Endothelial cell of umbilical vein (primary cell): ENCODE measurements at regions not wholly inside any gene's neighbourhood (a gene's known extent, or its start where the extent isn't known, plus 50 kb on each side); places are given as distances from the start of the nearest gene placed in this dataset.

Experiments
- BruUV-seq: library from RNA; stranded (reverse); fragments of 400-500 nt; replicated peaks from 2 replicates; lab custom pipeline; 2021; lab: Mats Ljungman, UMichigan
- CTCF ChIA-PET: fragments of 300-600, 350-600 bp; sonication (Branson Sonifier 250); formaldehyde crosslinking; loops from one replicate; lab custom pipeline; 2021; ENCODE audit warnings: antibody characterized with exemption, inconsistent platforms; lab: Charles Lee
- POLR2A ChIA-PET: fragments of 300-600, 350-600 bp; sonication (Branson Sonifier 250); formaldehyde crosslinking; loops from one replicate; lab custom pipeline; 2021; ENCODE audit warnings: antibody characterized with exemption, inconsistent platforms; lab: Charles Lee
- DNase-seq: peaks from one replicate; pipeline ENCODE4 v3.0.0-alpha.2; 2011; ENCODE audit warnings: low read depth, low spot score
- FAIRE-seq: peaks from 2 replicates; lab custom pipeline; 2011; peaks lifted over from hg19 to GRCh38; lab: Jason Lieb, UNC
- H2AFZ ChIP-seq: 2 replicates; pipeline ENCODE4 v1.6.0; 2012; ENCODE audit warnings: low read depth, low read length, control low read depth, inconsistent platforms
- H3K27ac ChIP-seq: 2 replicates; pipeline ENCODE4 v1.5.1; 2011; ENCODE audit warnings: low read depth, mild to moderate bottlenecking, control low read depth, low read length, moderate library complexity; ENCODE audit not compliant: insufficient read depth
- H3K27me3 ChIP-seq, 2 experiments: 2 replicates each; pipeline versions ENCODE4 v1.6.0 to v1.6.1; 2011; ENCODE audit warnings: low read length in 2 of 2, mixed read lengths in 1 of 2; ENCODE audit not compliant: control insufficient read depth in 2 of 2, insufficient read depth in 2 of 2
- H3K36me3 ChIP-seq, 2 experiments: 2 replicates in 1 of 2; 3 replicates in 1 of 2; pipeline ENCODE4 v1.5.1; 2011; ENCODE audit warnings: low read length in 2 of 2, mild to moderate bottlenecking in 1 of 2, moderate library complexity in 1 of 2; ENCODE audit not compliant: control insufficient read depth in 2 of 2, insufficient read depth in 2 of 2; ENCODE audit errors: extremely low read depth in 1 of 2
- H3K4me1 ChIP-seq: 3 replicates; pipeline ENCODE4 v1.5.1; 2011; ENCODE audit warnings: mild to moderate bottlenecking, low read length; ENCODE audit not compliant: control insufficient read depth, insufficient read depth; ENCODE audit errors: extremely low read depth
- H3K4me2 ChIP-seq: 2 replicates; pipeline ENCODE4 v1.6.1; 2011; ENCODE audit warnings: low read length, control low read depth, mixed read lengths; ENCODE audit not compliant: insufficient read depth
- H3K4me3 ChIP-seq, 3 experiments: fragments of 200-600 bp in 1 of 3; sonication (generic), shearing (Covaris generic) in 1 of 3; replicated peaks in 1 of 3; 2 replicates each; pipeline ENCODE4 v1.5.1; 2011 to 2016; ENCODE audit warnings: control low read depth in 3 of 3, low read length in 3 of 3, mild to moderate bottlenecking in 2 of 3, inconsistent platforms in 1 of 3, low read depth in 1 of 3, moderate library complexity in 1 of 3; ENCODE audit not compliant: insufficient read depth in 1 of 3
- H3K79me2 ChIP-seq: 2 replicates; pipeline ENCODE4 v1.6.0; 2012; ENCODE audit warnings: low read length, inconsistent platforms; ENCODE audit not compliant: control insufficient read depth, insufficient read depth
- H3K9ac ChIP-seq: replicated peaks from 2 replicates; pipeline ENCODE3; 2011; ENCODE audit warnings: low read length, control low read depth; ENCODE audit not compliant: insufficient read depth; ENCODE audit errors: extremely low read depth
- H3K9me1 ChIP-seq: replicated peaks from 3 replicates; pipeline ENCODE4 v1.6.0; 2011; ENCODE audit warnings: mild to moderate bottlenecking, low read length; ENCODE audit not compliant: control insufficient read depth, insufficient read depth; ENCODE audit errors: extremely low read depth
- H3K9me3 ChIP-seq: replicated peaks from 2 replicates; pipeline ENCODE4 v1.5.1; 2012; ENCODE audit warnings: low read length, inconsistent platforms; ENCODE audit not compliant: control insufficient read depth, insufficient read depth
- H4K20me1 ChIP-seq: replicated peaks from 2 replicates; pipeline ENCODE3; 2011; ENCODE audit warnings: mild to moderate bottlenecking, low read length; ENCODE audit not compliant: control insufficient read depth, insufficient read depth; ENCODE audit errors: extremely low read depth
- CTCF ChIP-seq, 2 donors: IDR thresholded peaks; 1 replicate in 1 of 2; 2 replicates in 1 of 2; pipeline ENCODE4 v1.5.1; 2011; ENCODE audit warnings: low read length in 2 of 2, mild to moderate bottlenecking in 2 of 2, moderate library complexity in 2 of 2, control low read depth in 1 of 2, inconsistent platforms in 1 of 2, low read depth in 1 of 2; ENCODE audit not compliant: insufficient read depth in 1 of 2; ENCODE audit errors: extremely low read depth in 1 of 2
- EZH2 ChIP-seq: IDR thresholded peaks from 2 replicates; pipeline ENCODE4 v1.6.1; 2012; ENCODE audit warnings: borderline replicate concordance, low read depth, mild to moderate bottlenecking, moderate library complexity, low read length, inconsistent platforms; ENCODE audit not compliant: severe bottlenecking
- FOS ChIP-seq: IDR thresholded peaks from 2 replicates; pipeline ENCODE4 v1.6.1; 2011; ENCODE audit warnings: mild to moderate bottlenecking, low read length, moderate library complexity, borderline replicate concordance; ENCODE audit not compliant: insufficient read depth
- GATA2 ChIP-seq: IDR thresholded peaks from 2 replicates; pipeline ENCODE4 v1.7.0; 2011; ENCODE audit warnings: low read depth, mild to moderate bottlenecking, moderate library complexity, mixed read lengths, low read length; ENCODE audit not compliant: insufficient read length, insufficient read depth
- JUN ChIP-seq: IDR thresholded peaks from 2 replicates; pipeline ENCODE4 v1.6.1; 2011; ENCODE audit warnings: borderline replicate concordance, low read depth; ENCODE audit not compliant: insufficient read length, insufficient read depth
- MAX ChIP-seq: IDR thresholded peaks from 2 replicates; pipeline ENCODE4 v1.6.1; 2011; ENCODE audit not compliant: insufficient read depth, insufficient read length
- MYC ChIP-seq: IDR thresholded peaks from one replicate; pipeline ENCODE4 v1.6.1; 2011; ENCODE audit warnings: mild to moderate bottlenecking, low read depth, low read length
- POLR2A ChIP-seq: IDR thresholded peaks from 2 replicates; pipeline ENCODE4 v1.6.1; 2012; ENCODE audit warnings: low read depth, mild to moderate bottlenecking, control low read depth, low read length
- POLR2AphosphoS5 ChIP-seq: IDR thresholded peaks from 2 replicates; pipeline ENCODE4 v1.6.1; 2012; ENCODE audit warnings: low read depth, mild to moderate bottlenecking, control low read depth, low read length, moderate library complexity; ENCODE audit not compliant: insufficient read depth
- dilution Hi-C: fragments of 300-500 bp; cut with MboI; formaldehyde crosslinking; loops from one replicate; pipeline ENCODE4 v1.15.0; 2019; ENCODE audit warnings: low sequenced_read_pairs; ENCODE audit not compliant: extremely low pct_ligation_motif_present
- intact Hi-C: fragments of 100-400 bp; cut with micrococcal nuclease; formaldehyde crosslinking; loops from one replicate; pipeline ENCODE4 v1.10.0; 2022

- dilution Hi-C loops (no loop called here), intact Hi-C loops (no loop called here)
- no TSS peak for BruUV-seq
Measured at GRCh38 chr7:118671149-118671548, 446.6 kb downstream of the ANKRD7 start.

GRCh38 chr7:118684796-118685195, 460.3 kb downstream of the ANKRD7 start:
- Histone ChIP-seq H3K79me2 (no peaks in the 10 kb centered on the region), H3K4me1 (no peaks in the 10 kb centered on the region), H3K9me3 (no peaks in the 10 kb centered on the region), H3K27me3 (no peaks in the 10 kb centered on the region), H2AFZ (no peak overlapping the region), H3K4me3 (no peak overlapping the region), H3K4me2 (no peak overlapping the region), H3K9ac (no peak overlapping the region), H4K20me1 (no peaks in the 10 kb centered on the region), H3K36me3 (no peaks in the 10 kb centered on the region), H3K9me1 (no peaks in the 10 kb centered on the region), H3K27ac (no peak overlapping the region)
- BruUV-seq, result no TSS peak
- TF ChIP-seq GATA2 (no peak), FOS (no peak), CTCF (IDR thresholded peaks at IDR 0.05; ENCODE audit: extremely low read depth in 1 of 2, insufficient read depth in 1 of 2, low read depth in 1 of 2, low read length in 2 of 2) (no peak), JUN (no peak), MYC (no peak), EZH2 (no peak), POLR2AphosphoS5 (no peak), MAX (no peak), POLR2A (no peak)
- dilution Hi-C loops (no loop called here), intact Hi-C loops (no loop called here)
- ChIA-PET POLR2A (no interaction called here), CTCF (no interaction called here)
- FAIRE-seq (no peak), DNase-seq (no peak)

More at GRCh38 chr7:118671149-118671548, 446.6 kb downstream of the ANKRD7 start:
- no peaks in the 10 kb centered on the region for H3K4me1 ChIP-seq
- no peak overlapping the region for H3K4me2 ChIP-seq
- ChIA-PET CTCF (no interaction called here), POLR2A (no interaction called here)
- DNase-seq, result no peak
- no peak overlapping the region for H3K27ac ChIP-seq
- no peak for FAIRE-seq
- H3K9me1 ChIP-seq, result no peaks in the 10 kb centered on the region
- no peaks in the 10 kb centered on the region for H3K79me2 ChIP-seq
- H3K4me3 ChIP-seq, result no peak overlapping the region
- no peaks in the 10 kb centered on the region for H4K20me1 ChIP-seq
- TF ChIP-seq EZH2, result no peak
- H3K27me3 ChIP-seq, result no peaks in the 10 kb centered on the region
- H3K36me3 ChIP-seq, result no peaks in the 10 kb centered on the region
- H3K9ac ChIP-seq, result no peak overlapping the region
- H2AFZ ChIP-seq, result no peak overlapping the region
- H3K9me3 ChIP-seq, result no peaks in the 10 kb centered on the region
